B cell (primary cell): ENCODE measurements at regions not wholly inside any gene's neighbourhood (a gene's known extent, or its start where the extent isn't known, plus 50 kb on each side); places are given as distances from the start of the nearest gene placed in this dataset.

Source experiments
- CTCF ChIP-seq: fragments of 200-600 bp; IDR thresholded peaks from one replicate; pipeline ENCODE4 v1.8.0; 2022; ENCODE audit warnings: antibody characterized with exemption, mild to moderate bottlenecking
- EZH2 ChIP-seq: IDR thresholded peaks from 2 replicates; pipeline ENCODE4 v1.6.1; 2012; ENCODE audit warnings: borderline replicate concordance, low read depth, mild to moderate bottlenecking, moderate library complexity, low read length; ENCODE audit not compliant: insufficient read depth, poor library complexity, severe bottlenecking

- TF ChIP-seq CTCF (no peak), EZH2 (no peak)
Observed at GRCh38 chr15:81856001-81856633, 189.7 kb downstream of the MEX3B start.
